ENCODE measurements at regions not wholly inside any gene's neighbourhood (a gene's known extent, or its start where the extent isn't known, plus 50 kb on each side); places are given as distances from the start of the nearest gene placed in this dataset.

DNA sequence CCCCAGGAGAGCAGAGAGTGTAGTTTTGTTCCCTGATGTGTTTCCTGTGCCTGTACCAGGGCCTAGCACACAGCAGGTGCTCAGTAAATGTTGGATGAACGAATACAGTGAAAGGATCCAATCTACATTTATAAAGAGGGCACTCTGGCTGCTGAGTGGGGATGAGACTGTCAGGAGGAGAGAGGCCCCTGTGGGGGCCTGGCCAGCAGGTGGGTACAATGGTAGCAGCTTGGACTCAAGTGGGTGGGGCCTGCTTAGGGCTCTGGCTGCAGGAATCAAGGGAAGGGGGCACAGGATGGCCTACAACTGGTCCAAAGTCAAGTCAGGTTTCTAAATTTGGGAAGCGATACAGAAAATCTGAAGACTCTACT is 156.6 kb upstream of the GRK3 start:
- H3K4me2 ChIP-seq (ENCODE audit: low read depth, low read length), result no peak overlapping the region
- no peak overlapping the region for H2BK15ac ChIP-seq (ENCODE audit: low read depth, low read length)
- H3K4ac ChIP-seq (ENCODE audit: low read depth, low read length), result no peak overlapping the region
- H3K4me1 ChIP-seq (ENCODE audit: control insufficient read depth, insufficient read depth, low read length), result peaks cover 14% of the 10 kb centered on the region
- BruUV-seq (replicated peaks), result no TSS peak
- ChIA-PET POLR2A (ENCODE audit: unreplicated experiment) (no interaction called here), CTCF (no interaction called here)
- no peak for DNase-seq
- H2AK5ac ChIP-seq (ENCODE audit: low read depth, low read length), result no peak overlapping the region
- H3K18ac ChIP-seq (ENCODE audit: low read depth, low read length), result no peak overlapping the region
- H2AK9ac ChIP-seq (replicated peaks; ENCODE audit: low read depth, low read length, poor library complexity), result no peak overlapping the region
- WGBS, 2 experiments (ENCODE audit: extremely low coverage in 2 of 2, insufficient read length in 1 of 2), result no CpG with 5 or more reads among the region's 2 CpGs
- in situ Hi-C loops (cut with MboI; ENCODE audit: low sequenced_read_pairs) (no loop called here), intact Hi-C loops (cut with micrococcal nuclease) (no loop called here), dilution Hi-C loops (cut with HindIII; ENCODE audit: low sequenced_read_pairs, unreplicated experiment) (no loop called here)
- H4K5ac ChIP-seq (ENCODE audit: low read depth, low read length), result no peak overlapping the region
- H3K4me3 ChIP-seq (ENCODE audit: insufficient read depth, low read depth, low read length), result no peak overlapping the region
- no peak overlapping the region for H3K23ac ChIP-seq (ENCODE audit: low read depth, low read length)
- no peak overlapping the region for H2BK5ac ChIP-seq (ENCODE audit: low read depth, low read length, poor library complexity, severe bottlenecking)
- peaks cover 8% of the 10 kb centered on the region for H3K27me3 ChIP-seq (ENCODE audit: control insufficient read depth, insufficient read depth, low read length)
- TF ChIP-seq RCOR1 (IDR thresholded peaks at IDR 0.05; ENCODE audit: insufficient replicate concordance, low read length) (no peak), RFX5 (IDR thresholded peaks at IDR 0.05; ENCODE audit: low read depth, low read length) (no peak), NFE2L2 (IDR thresholded peaks at IDR 0.05; ENCODE audit: low read depth, low read length) (no peak), RAD21 (IDR thresholded peaks at IDR 0.05; ENCODE audit: low read length) (no peak)
- no peak overlapping the region for H2BK120ac ChIP-seq (ENCODE audit: low read depth, low read length)
- H3K27ac ChIP-seq (ENCODE audit: insufficient read depth, low read length), result no peak overlapping the region
- ATAC-seq (ENCODE audit: low read depth), result no peak
- peaks cover 10% of the 10 kb centered on the region; the same call in 1 of the 2 replicates for H3K9me1 ChIP-seq (ENCODE audit: insufficient read depth, low read length)
- no peak overlapping the region for H3K14ac ChIP-seq (replicated peaks; ENCODE audit: low read depth, low read length)
- no peaks in the 10 kb centered on the region for H3K9me3 ChIP-seq (ENCODE audit: control insufficient read depth, insufficient read depth, low read length)
- H4K8ac ChIP-seq (ENCODE audit: low read depth in 2 of 2, low read length in 2 of 2), result no peak overlapping the region
- H2BK20ac ChIP-seq (ENCODE audit: low read depth, low read length), result no peak overlapping the region
- no peak overlapping the region for H3K9ac ChIP-seq (ENCODE audit: low read depth, low read length)
- no peak overlapping the region for H2AFZ ChIP-seq (replicated peaks; ENCODE audit: low read length, poor library complexity)
- H3K36me3 ChIP-seq (ENCODE audit: control insufficient read depth, insufficient read depth, low read length), result no peaks in the 10 kb centered on the region
- H4K20me1 ChIP-seq (ENCODE audit: insufficient read depth, low read length), result peaks cover 13% of the 10 kb centered on the region
- H3K56ac ChIP-seq (ENCODE audit: extremely low read depth, insufficient read depth, low read length), result no peak overlapping the region
- no peak overlapping the region for H4K91ac ChIP-seq (ENCODE audit: insufficient read depth, low read depth, low read length)
- peaks cover 12 to 23% of the 10 kb centered on the region in 2 experiments; a peak in 3 of 4 replicates for H3K79me1 ChIP-seq (ENCODE audit: low read depth in 1 of 2, low read length in 2 of 2)

All from IMR-90 (cell line).